Neural progenitor cell (in vitro differentiated cells): ENCODE measurements at regions not wholly inside any gene's neighbourhood (a gene's known extent, or its start where the extent isn't known, plus 50 kb on each side); places are given as distances from the start of the nearest gene placed in this dataset.

Experiments
- DNase-seq: peaks from one replicate; pipeline ENCODE4 v3.0.0-alpha.2; 2016; ENCODE audit warnings: low spot score
- H2AFZ ChIP-seq: fragments of 200-600 bp; sonication (generic); replicated peaks from 2 replicates; pipeline ENCODE4 v1.6.1; 2016; ENCODE audit warnings: antibody characterized with exemption
- H3F3A ChIP-seq: fragments of 200-600 bp; sonication (generic); 2 replicates; pipeline ENCODE4 v1.6.1; 2016; ENCODE audit warnings: antibody characterized with exemption, low read depth
- H3K27ac ChIP-seq: fragments of 200-600 bp; sonication (generic); 2 replicates; pipeline ENCODE4 v1.5.1; 2016; ENCODE audit warnings: mild to moderate bottlenecking
- H3K27me3 ChIP-seq: fragments of 200-600 bp; sonication (generic); 2 replicates; pipeline ENCODE4 v1.6.1; 2016; ENCODE audit warnings: mild to moderate bottlenecking, moderate library complexity
- H3K36me3 ChIP-seq: fragments of 200-600 bp; sonication (generic); 2 replicates; pipeline ENCODE4 v1.5.1; 2016
- H3K4me1 ChIP-seq: fragments of 200-600 bp; sonication (generic); 2 replicates; pipeline ENCODE4 v1.6.1; 2016; ENCODE audit warnings: mixed run types
- H3K4me2 ChIP-seq: fragments of 200-600 bp; sonication (generic); 2 replicates; pipeline ENCODE4 v1.6.1; 2016
- H3K4me3 ChIP-seq: fragments of 200-600 bp; sonication (generic); 2 replicates; pipeline ENCODE4 v1.5.1; 2016
- H3K79me2 ChIP-seq: fragments of 200-600 bp; sonication (generic); 2 replicates; pipeline ENCODE4 v1.6.1; 2016; ENCODE audit warnings: low read depth
- H3K9ac ChIP-seq: fragments of 200-600 bp; sonication (generic); 2 replicates; pipeline ENCODE4 v1.6.1; 2016
- H3K9me3 ChIP-seq: fragments of 200-600 bp; sonication (generic); 2 replicates; pipeline ENCODE4 v1.5.1; 2016; ENCODE audit warnings: low read depth
- H4K20me1 ChIP-seq: fragments of 200-600 bp; sonication (generic); 2 replicates; pipeline ENCODE4 v1.6.1; 2016; ENCODE audit warnings: low read depth
- H3K27ac Mint-ChIP-seq: 3 replicates; pipeline ENCODE4 v1.8.0; 2021; ENCODE audit warnings: mixed read lengths
- H3K27me3 Mint-ChIP-seq: 2 replicates; pipeline ENCODE4 v1.8.0; 2022; ENCODE audit warnings: low read depth, mild to moderate bottlenecking, inconsistent platforms, moderate library complexity, mixed read lengths; ENCODE audit not compliant: insufficient read depth
- H3K36me3 Mint-ChIP-seq: 3 replicates; pipeline ENCODE4 v1.8.0; 2021; ENCODE audit warnings: mixed read lengths
- H3K4me1 Mint-ChIP-seq: 3 replicates; pipeline ENCODE4 v1.8.0; 2021; ENCODE audit warnings: mixed read lengths
- H3K4me3 Mint-ChIP-seq: 3 replicates; pipeline ENCODE4 v1.8.0; 2021; ENCODE audit warnings: mild to moderate bottlenecking, moderate library complexity, mixed read lengths
- H3K9me3 Mint-ChIP-seq: 3 replicates; pipeline ENCODE4 v1.8.0; 2020; ENCODE audit warnings: mixed read lengths
- CTCF ChIP-seq: fragments of 200-600 bp; sonication (generic); IDR thresholded peaks from 2 replicates; pipeline ENCODE4 v1.5.1; 2017; ENCODE audit warnings: antibody characterized with exemption, mild to moderate bottlenecking
- EZH2 ChIP-seq: fragments of 200-600 bp; sonication (generic); IDR thresholded peaks from 2 replicates; pipeline ENCODE4 v1.6.1; 2017; ENCODE audit warnings: antibody characterized with exemption, mild to moderate bottlenecking, moderate library complexity
- EZH2phosphoT487 ChIP-seq: fragments of 200-600 bp; sonication (generic); IDR thresholded peaks from 2 replicates; pipeline ENCODE4 v1.6.1; 2017; ENCODE audit warnings: antibody characterized with exemption

- Histone ChIP-seq H3K4me3 (no peak overlapping the region), H3F3A (no peaks in the 10 kb centered on the region), H2AFZ (no peak overlapping the region), H3K36me3 (no peaks in the 10 kb centered on the region), H4K20me1 (no peaks in the 10 kb centered on the region), H3K9ac (no peak overlapping the region), H3K27me3 (no peaks in the 10 kb centered on the region), H3K9me3 (no peaks in the 10 kb centered on the region), H3K4me2 (no peak overlapping the region), H3K79me2 (no peaks in the 10 kb centered on the region), H3K27ac (no peak overlapping the region), H3K4me1 (no peaks in the 10 kb centered on the region)
- Mint-ChIP-seq H3K27ac (no peak overlapping the region), H3K36me3 (no peaks in the 10 kb centered on the region), H3K9me3 (no peaks in the 10 kb centered on the region), H3K4me1 (peaks cover 10% of the 10 kb centered on the region), H3K4me3 (no peak overlapping the region), H3K27me3 (no peaks in the 10 kb centered on the region)
- no peak for DNase-seq
- TF ChIP-seq EZH2 (no peak), EZH2phosphoT487 (no peak), CTCF (no peak)
Measured at GRCh38 chr7:85833066-85833465, 646.2 kb upstream of the SEMA3D start.

GRCh38 chr7:85830982-85831381, 644.1 kb upstream of the SEMA3D start:
- Histone ChIP-seq H3K79me2 (no peaks in the 10 kb centered on the region), H3K27ac (no peak overlapping the region), H3K9me3 (no peaks in the 10 kb centered on the region), H3K9ac (no peak overlapping the region), H3F3A (no peaks in the 10 kb centered on the region), H4K20me1 (no peaks in the 10 kb centered on the region), H3K27me3 (no peaks in the 10 kb centered on the region), H2AFZ (no peak overlapping the region), H3K36me3 (no peaks in the 10 kb centered on the region), H3K4me1 (no peaks in the 10 kb centered on the region), H3K4me2 (no peak overlapping the region), H3K4me3 (no peak overlapping the region)
- peaks cover 10% of the 10 kb centered on the region for H3K4me1 Mint-ChIP-seq
- H3K27me3 Mint-ChIP-seq = no peaks in the 10 kb centered on the region
- TF ChIP-seq EZH2 (no peak), CTCF (no peak), EZH2phosphoT487 (no peak)
- H3K4me3 Mint-ChIP-seq = no peak overlapping the region
- H3K27ac Mint-ChIP-seq = no peak overlapping the region
- H3K9me3 Mint-ChIP-seq = no peaks in the 10 kb centered on the region
- H3K36me3 Mint-ChIP-seq = no peaks in the 10 kb centered on the region
- no peak for DNase-seq

GRCh38 chr7:85829817-85830432, 643.1 kb upstream of the SEMA3D start:
- Histone ChIP-seq H3F3A (no peaks in the 10 kb centered on the region), H2AFZ (no peak overlapping the region), H3K9me3 (no peaks in the 10 kb centered on the region), H3K9ac (no peak overlapping the region), H4K20me1 (no peaks in the 10 kb centered on the region), H3K4me2 (no peak overlapping the region), H3K79me2 (no peaks in the 10 kb centered on the region), H3K27ac (no peak overlapping the region), H3K4me1 (no peaks in the 10 kb centered on the region), H3K4me3 (no peak overlapping the region), H3K27me3 (no peaks in the 10 kb centered on the region), H3K36me3 (no peaks in the 10 kb centered on the region)
- no peaks in the 10 kb centered on the region for H3K9me3 Mint-ChIP-seq
- TF ChIP-seq CTCF (peak; percentile 46), EZH2 (no peak), EZH2phosphoT487 (no peak)
- peaks cover 10% of the 10 kb centered on the region for H3K4me1 Mint-ChIP-seq
- no peak overlapping the region for H3K4me3 Mint-ChIP-seq
- DNase-seq = no peak
- H3K27me3 Mint-ChIP-seq = no peaks in the 10 kb centered on the region
- no peak overlapping the region for H3K27ac Mint-ChIP-seq
- no peaks in the 10 kb centered on the region for H3K36me3 Mint-ChIP-seq
